CD4-positive, alpha-beta T cell (primary cell): ENCODE measurements at regions not wholly inside any gene's neighbourhood (a gene's known extent, or its start where the extent isn't known, plus 50 kb on each side); places are given as distances from the start of the nearest gene placed in this dataset.

Experiments
- ATAC-seq: fragments of 200-7000 bp; cut with Tn5 transposase; one replicate; pipeline ENCODE4 v1.10.0; 2022; ENCODE audit warnings: mild to moderate bottlenecking; ENCODE audit not compliant: poor library complexity
- CTCF ChIA-PET: fragments of 350-600 bp; sonication (Branson Sonifier 250); formaldehyde crosslinking; loops from one replicate; lab custom pipeline; 2021; ENCODE audit warnings: antibody characterized with exemption, inconsistent platforms; lab: Charles Lee
- POLR2A ChIA-PET: fragments of 350-600 bp; sonication (Branson Sonifier 250); formaldehyde crosslinking; loops from one replicate; lab custom pipeline; 2021; ENCODE audit warnings: antibody characterized with exemption, inconsistent platforms; lab: Charles Lee
- DNase-seq, 14 experiments: peaks; one replicate each; pipeline ENCODE4 v3.0.0-alpha.2; 2013 to 2020; ENCODE audit warnings: mixed read lengths in 2 of 14
- H3K27ac ChIP-seq, 2 donors: one replicate each; pipeline versions ENCODE4 v1.5.1 to v1.7.0; 2013; ENCODE audit warnings: low read length in 2 of 2, low read depth in 1 of 2, mild to moderate bottlenecking in 1 of 2
- H3K27me3 ChIP-seq, 2 experiments: 1 replicate in 1 of 2; 2 replicates in 1 of 2; pipeline versions ENCODE4 v1.6.1 to v1.7.0; 2013; ENCODE audit warnings: low read length in 2 of 2, control low read depth in 1 of 2, mild to moderate bottlenecking in 1 of 2, moderate library complexity in 1 of 2; ENCODE audit not compliant: insufficient read depth in 2 of 2, control insufficient read depth in 1 of 2
- H3K36me3 ChIP-seq: one replicate; pipeline ENCODE4 v1.6.1; 2013; ENCODE audit warnings: low read length, control low read depth; ENCODE audit not compliant: insufficient read depth
- H3K4me1 ChIP-seq: one replicate; pipeline ENCODE4 v1.6.1; 2013; ENCODE audit warnings: low read length, control low read depth; ENCODE audit not compliant: insufficient read depth
- H3K4me3 ChIP-seq: one replicate; pipeline ENCODE4 v1.5.1; 2013; ENCODE audit warnings: mild to moderate bottlenecking, low read length, moderate library complexity
- H3K9me3 ChIP-seq, 2 experiments: 1 replicate in 1 of 2; 2 replicates in 1 of 2; pipeline versions ENCODE4 v1.6.1 to v1.7.0; 2013; ENCODE audit warnings: low read length in 2 of 2, mild to moderate bottlenecking in 2 of 2, control low read depth in 1 of 2, moderate library complexity in 1 of 2; ENCODE audit not compliant: control insufficient read depth in 1 of 2, insufficient read depth in 1 of 2
- H3K27ac Mint-ChIP-seq: one replicate; pipeline ENCODE4 v1.8.0; 2020; ENCODE audit warnings: mixed read lengths
- H3K27me3 Mint-ChIP-seq: one replicate; pipeline ENCODE4 v1.8.0; 2021; ENCODE audit warnings: mixed read lengths
- H3K36me3 Mint-ChIP-seq: one replicate; pipeline ENCODE4 v1.8.0; 2021; ENCODE audit warnings: low read depth, mixed read lengths
- H3K4me1 Mint-ChIP-seq: one replicate; pipeline ENCODE4 v1.8.0; 2021; ENCODE audit warnings: low read depth, mixed read lengths
- H3K4me3 Mint-ChIP-seq: one replicate; pipeline ENCODE4 v1.8.0; 2020; ENCODE audit warnings: mild to moderate bottlenecking, mixed read lengths
- H3K9me3 Mint-ChIP-seq: one replicate; pipeline ENCODE4 v1.8.0; 2020; ENCODE audit warnings: mixed read lengths
- CTCF ChIP-seq: fragments of 200-600 bp; IDR thresholded peaks from one replicate; pipeline ENCODE4 v1.8.0; 2022; ENCODE audit warnings: antibody characterized with exemption, mild to moderate bottlenecking
- intact Hi-C, 2 experiments: fragments of 100-400 bp; cut with DNase I in 1 of 2; cut with micrococcal nuclease in 1 of 2; formaldehyde crosslinking; loops; one replicate each; pipeline versions ENCODE4 v1.15.1 to v1.9.0; 2023 to 2025; cut with DNase I, micrococcal nuclease

- Mint-ChIP-seq H3K4me3 (no peak overlapping the region), H3K9me3 (no peaks in the 10 kb centered on the region), H3K27ac (no peak overlapping the region), H3K36me3 (no peaks in the 10 kb centered on the region), H3K27me3 (peaks cover 12% of the 10 kb centered on the region), H3K4me1 (no peaks in the 10 kb centered on the region)
- ATAC-seq (no peak), DNase-seq (no peak)
- H3K4me1 ChIP-seq: no peaks in the 10 kb centered on the region
- ChIA-PET CTCF (no interaction called here), POLR2A (no interaction called here)
- H3K27ac ChIP-seq: no peak overlapping the region
- H3K4me3 ChIP-seq: no peak overlapping the region
- no peaks in the 10 kb centered on the region for H3K9me3 ChIP-seq
- H3K27me3 ChIP-seq: no peaks in the 10 kb centered on the region
- intact Hi-C loops: no loop called here
- H3K36me3 ChIP-seq: no peaks in the 10 kb centered on the region
- TF ChIP-seq CTCF: no peak
Measured at GRCh38 chr11:115996125-115996807, 492.1 kb upstream of the CADM1 start.

- no peaks in the 10 kb centered on the region for H3K9me3 Mint-ChIP-seq
- Histone ChIP-seq H3K4me1 (no peaks in the 10 kb centered on the region), H3K27ac (no peak overlapping the region), H3K27me3 (no peaks in the 10 kb centered on the region), H3K36me3 (no peaks in the 10 kb centered on the region), H3K4me3 (no peak overlapping the region), H3K9me3 (peaks cover 0 to 12% of the 10 kb centered on the region in 2 experiments)
- intact Hi-C loops: no loop called here
- TF ChIP-seq CTCF: no peak
- H3K4me1 Mint-ChIP-seq: no peaks in the 10 kb centered on the region
- no peak for DNase-seq
- H3K4me3 Mint-ChIP-seq: no peak overlapping the region
- H3K27me3 Mint-ChIP-seq: peaks cover 6% of the 10 kb centered on the region
- no peak for ATAC-seq
- H3K27ac Mint-ChIP-seq: no peak overlapping the region
- CTCF ChIA-PET: no interaction called here
- POLR2A ChIA-PET: no interaction called here
- no peaks in the 10 kb centered on the region for H3K36me3 Mint-ChIP-seq
Measured at GRCh38 chr11:115993590-115993989, 489.4 kb upstream of the CADM1 start.

GRCh38 chr11:115990004-115990447 lies 485.8 kb upstream of the CADM1 start:
- POLR2A ChIA-PET: no interaction called here
- Histone ChIP-seq H3K9me3 (peaks cover 0 to 12% of the 10 kb centered on the region in 2 experiments), H3K4me1 (no peaks in the 10 kb centered on the region), H3K4me3 (no peak overlapping the region), H3K36me3 (no peaks in the 10 kb centered on the region), H3K27me3 (no peaks in the 10 kb centered on the region), H3K27ac (no peak overlapping the region)
- no peak overlapping the region for H3K4me3 Mint-ChIP-seq
- ATAC-seq: no peak
- no peak for DNase-seq
- no peaks in the 10 kb centered on the region for H3K9me3 Mint-ChIP-seq
- peaks cover 12% of the 10 kb centered on the region for H3K27me3 Mint-ChIP-seq
- CTCF ChIA-PET: no interaction called here
- H3K36me3 Mint-ChIP-seq: no peaks in the 10 kb centered on the region
- intact Hi-C loops: no loop called here
- TF ChIP-seq CTCF: no peak
- H3K4me1 Mint-ChIP-seq: no peaks in the 10 kb centered on the region
- no peak overlapping the region for H3K27ac Mint-ChIP-seq
